ENCODE measurements at regions not wholly inside any gene's neighbourhood (a gene's known extent, or its start where the extent isn't known, plus 50 kb on each side); places are given as distances from the start of the nearest gene placed in this dataset.

DNA sequence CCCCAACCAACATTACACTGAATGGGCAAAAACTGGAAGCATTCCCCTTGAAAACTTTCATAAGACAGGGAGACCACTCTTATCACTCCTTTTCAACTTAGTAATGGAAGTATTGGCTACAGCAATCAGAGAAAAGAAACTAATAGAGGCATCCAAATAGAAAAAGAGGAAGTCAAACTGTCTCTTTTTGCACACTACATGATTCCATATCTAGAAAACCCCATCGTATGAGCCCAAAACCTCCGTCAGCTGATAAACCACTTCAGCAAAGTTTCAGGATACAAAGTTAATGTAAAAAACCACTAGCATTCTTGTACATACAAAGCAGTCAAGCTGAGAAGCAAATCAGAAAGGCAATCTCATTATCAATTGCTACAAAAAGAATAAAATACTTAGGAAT lies 580.4 kb upstream of the PTCHD4 start:
- Histone ChIP-seq H3K14ac (ENCODE audit: insufficient read depth, low read length) (no peak overlapping the region), H2AK5ac (ENCODE audit: insufficient read length, low read length) (no peak overlapping the region), H2AFZ (ENCODE audit: low read length) (no peak overlapping the region), H3K56ac (ENCODE audit: insufficient read length, low read depth, low read length) (no peak overlapping the region), H3K9me3 (ENCODE audit: control insufficient read depth, low read depth, low read length) (no peaks in the 10 kb centered on the region), H4K5ac (ENCODE audit: insufficient read length, low read depth, low read length) (no peak overlapping the region), H3K23ac (ENCODE audit: insufficient read length, low read depth, low read length) (no peak overlapping the region), H3K27ac (ENCODE audit: insufficient read length, low read depth, low read length) (no peak overlapping the region), H3K4me1 (ENCODE audit: insufficient read depth, low read length) (no peaks in the 10 kb centered on the region), H4K8ac (replicated peaks; ENCODE audit: insufficient read length, low read depth, low read length) (no peak overlapping the region), H2BK12ac (ENCODE audit: insufficient read length, low read depth, low read length) (no peak overlapping the region), H3K79me2 (ENCODE audit: insufficient read depth, low read length) (no peaks in the 10 kb centered on the region), H3K9ac (ENCODE audit: extremely low read depth, insufficient read length, low read length) (no peak overlapping the region), H2BK120ac (ENCODE audit: low read depth, low read length, poor library complexity, severe bottlenecking) (no peak overlapping the region), H3K23me2 (ENCODE audit: insufficient read length, low read depth, low read length, poor library complexity, severe bottlenecking) (no peaks in the 10 kb centered on the region), H3K27me3 (ENCODE audit: insufficient read depth, low read length) (no peaks in the 10 kb centered on the region), H3T11ph (ENCODE audit: low read length) (no peak overlapping the region), H3K79me1 (ENCODE audit: insufficient read depth, low read depth, low read length, poor library complexity, severe bottlenecking) (no peaks in the 10 kb centered on the region), H2BK15ac (ENCODE audit: low read depth, low read length) (no peak overlapping the region), H3K4me2 (ENCODE audit: insufficient read depth, insufficient read length, low read length) (no peak overlapping the region), H4K91ac (ENCODE audit: insufficient read length, low read depth, low read length) (no peak overlapping the region), H2BK20ac (ENCODE audit: low read depth, low read length, poor library complexity, severe bottlenecking) (no peak overlapping the region), H3K18ac (ENCODE audit: insufficient read length, low read depth, low read length) (no peak overlapping the region), H3K4ac (ENCODE audit: low read depth, low read length) (no peak overlapping the region), H2BK5ac (ENCODE audit: insufficient read length, low read length) (no peak overlapping the region), H4K20me1 (ENCODE audit: control insufficient read depth, insufficient read depth, insufficient read length) (no peaks in the 10 kb centered on the region)
- H3K36me3 Mint-ChIP-seq (ENCODE audit: insufficient read depth in 1 of 3, low read depth in 3 of 3), result peaks cover 6 to 27% (median 12%) of the 10 kb centered on the region in 3 experiments
- H3K4me1 Mint-ChIP-seq, result no peaks in the 10 kb centered on the region
- DNase-seq, result no peak
- H3K9me3 Mint-ChIP-seq, result peaks cover 31 to 54% of the 10 kb centered on the region in 2 experiments
- TF ChIP-seq, protein P1, sequence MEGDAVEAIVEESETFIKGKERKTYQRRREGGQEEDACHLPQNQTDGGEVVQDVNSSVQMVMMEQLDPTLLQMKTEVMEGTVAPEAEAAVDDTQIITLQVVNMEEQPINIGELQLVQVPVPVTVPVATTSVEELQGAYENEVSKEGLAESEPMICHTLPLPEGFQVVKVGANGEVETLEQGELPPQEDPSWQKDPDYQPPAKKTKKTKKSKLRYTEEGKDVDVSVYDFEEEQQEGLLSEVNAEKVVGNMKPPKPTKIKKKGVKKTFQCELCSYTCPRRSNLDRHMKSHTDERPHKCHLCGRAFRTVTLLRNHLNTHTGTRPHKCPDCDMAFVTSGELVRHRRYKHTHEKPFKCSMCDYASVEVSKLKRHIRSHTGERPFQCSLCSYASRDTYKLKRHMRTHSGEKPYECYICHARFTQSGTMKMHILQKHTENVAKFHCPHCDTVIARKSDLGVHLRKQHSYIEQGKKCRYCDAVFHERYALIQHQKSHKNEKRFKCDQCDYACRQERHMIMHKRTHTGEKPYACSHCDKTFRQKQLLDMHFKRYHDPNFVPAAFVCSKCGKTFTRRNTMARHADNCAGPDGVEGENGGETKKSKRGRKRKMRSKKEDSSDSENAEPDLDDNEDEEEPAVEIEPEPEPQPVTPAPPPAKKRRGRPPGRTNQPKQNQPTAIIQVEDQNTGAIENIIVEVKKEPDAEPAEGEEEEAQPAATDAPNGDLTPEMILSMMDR (conservative IDR thresholded peaks at IDR 0.05), result no peak
- peaks cover 2% of the 10 kb centered on the region; the same call in 1 of the 2 replicates for H3K27me3 Mint-ChIP-seq (ENCODE audit: low read depth)
- no CpG with 5 or more reads among the region's 2 CpGs for WGBS (ENCODE audit: extremely low coverage, insufficient read length, low lambda C conversion rate)
- H3K4me3 Mint-ChIP-seq, result no peak overlapping the region
- no peak overlapping the region for H3K27ac Mint-ChIP-seq

All from H9 (cell line).